Motor neuron (in vitro differentiated cells): ENCODE measurements at regions not wholly inside any gene's neighbourhood (a gene's known extent, or its start where the extent isn't known, plus 50 kb on each side); places are given as distances from the start of the nearest gene placed in this dataset.
"Not testable (repeated sequence)": the region's sequence is repeated elsewhere in the genome, so short reads cannot be mapped to it uniquely, and the experiment has no call there.

ENCODE experiments used
- ATAC-seq, 8 experiments: fragments of 200-7000 bp; cut with Tn5 transposase; replicated peaks in 6 of 8; 2 replicates each; pipeline ENCODE4 v1.8.0; 2021; ENCODE audit warnings: mild to moderate bottlenecking in 8 of 8, moderate library complexity in 8 of 8
- H3K27ac ChIP-seq, 2 donors: fragments of 250-450 bp; sonication (Bioruptor Pico); 2 replicates each; pipeline ENCODE4 v1.9.0; 2021; ENCODE audit warnings: antibody characterized with exemption in 2 of 2, mild to moderate bottlenecking in 2 of 2, moderate library complexity in 1 of 2
- H3K4me1 ChIP-seq, 2 donors: fragments of 250-450 bp; sonication (Bioruptor Pico); replicated peaks in 1 of 2; 2 replicates each; pipeline ENCODE4 v1.6.1; 2021; ENCODE audit warnings: antibody characterized with exemption in 2 of 2, mild to moderate bottlenecking in 2 of 2, moderate library complexity in 1 of 2
- H3K4me3 ChIP-seq, 5 donors: fragments of 250-450 bp; sonication (Bioruptor Pico); 2 replicates each; pipeline ENCODE4 v1.9.0; 2021; ENCODE audit warnings: antibody characterized with exemption in 5 of 5, mild to moderate bottlenecking in 5 of 5, moderate library complexity in 4 of 5
- WGBS, 10 experiments: fragments of 450-650 bp; shearing (Covaris generic); methylation state at CpG; one replicate each; pipeline ENCODE4 v1.0.0; 2022; 5-methylcytosine and 5-hydroxymethylcytosine counted together
- in situ Hi-C, 9 experiments: fragments of 400-800 bp; cut with MboI; loops; one replicate each; pipeline ENCODE4 v1.15.0; 2021; ENCODE audit warnings: low sequenced_read_pairs in 9 of 9, low pct_unique_long_range_greater_than_20kb in 2 of 9; ENCODE audit not compliant: unreplicated experiment in 9 of 9

DNA sequence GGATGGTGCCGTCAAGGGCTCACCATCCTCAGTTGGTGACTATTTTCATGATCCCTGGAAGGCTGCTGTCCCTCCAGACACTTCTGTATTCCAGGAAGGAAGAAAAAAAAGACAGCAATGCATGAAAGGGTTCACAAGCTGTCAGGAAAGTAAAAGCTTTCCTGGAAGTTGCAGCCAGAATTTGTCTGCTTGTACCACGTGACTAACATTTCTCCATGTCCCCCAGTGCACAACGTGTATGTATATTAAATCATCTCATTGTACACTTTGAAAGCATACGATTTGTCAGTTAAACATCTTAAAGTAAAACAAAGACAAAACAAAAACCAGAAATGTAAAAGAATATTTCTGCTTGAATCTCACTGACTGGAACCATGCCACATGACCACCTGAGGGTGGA lies 127.4 kb upstream of the CLNK start:
- Histone ChIP-seq H3K4me1 (peaks cover 0 to 3% of the 10 kb centered on the region in 2 donors), H3K4me3 (no peak overlapping the region), H3K27ac (no peak overlapping the region)
- in situ Hi-C loops = no loop called here
- 0 to 85% (median 70%) methylated on average over 2 to 4 of the region's 4 CpGs; no CpG with 5 or more reads in 3 of the 10 experiments for WGBS, 10 experiments
- ATAC-seq = no peak

GRCh38 chr4:10810411-10810810 lies 125.8 kb upstream of the CLNK start:
- Histone ChIP-seq H3K27ac (no peak overlapping the region), H3K4me3 (no peak overlapping the region), H3K4me1 (peaks cover 5 to 14% of the 10 kb centered on the region in 2 donors)
- in situ Hi-C loops = no loop called here
- WGBS, 10 experiments = 13 to 100% (median 73%) methylated on average over 1 to 6 of the region's 7 CpGs; no CpG with 5 or more reads in 4 of the 10 experiments
- ATAC-seq = no peak

DNA sequence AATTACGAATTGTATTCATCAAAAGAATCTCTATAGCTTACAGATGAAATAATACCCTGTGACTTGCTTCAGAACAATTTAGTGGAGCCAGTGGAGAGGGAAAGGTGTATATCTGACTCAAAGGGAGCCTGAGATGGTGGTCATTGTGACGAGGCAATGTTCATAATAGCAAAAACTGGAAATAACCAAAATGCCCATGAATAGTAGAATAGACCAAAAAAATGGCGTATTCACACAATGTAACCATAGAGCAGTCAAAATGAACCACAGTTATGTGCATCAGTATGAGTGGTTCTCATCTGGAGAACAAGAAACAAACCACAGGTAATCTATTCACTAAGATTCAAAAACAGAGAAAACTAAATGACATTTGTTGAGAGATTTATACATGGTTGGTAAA lies 125.3 kb upstream of the CLNK start:
- ATAC-seq = no peak
- 7 to 100% (median 71%) methylated on average over 1 to 3 of the region's 3 CpGs; no CpG with 5 or more reads in 1 of the 10 experiments for WGBS, 10 experiments
- Histone ChIP-seq H3K4me1 (peaks cover 5 to 14% of the 10 kb centered on the region in 2 donors), H3K27ac (no peak overlapping the region), H3K4me3 (no peak overlapping the region)
- in situ Hi-C loops = no loop called here

DNA sequence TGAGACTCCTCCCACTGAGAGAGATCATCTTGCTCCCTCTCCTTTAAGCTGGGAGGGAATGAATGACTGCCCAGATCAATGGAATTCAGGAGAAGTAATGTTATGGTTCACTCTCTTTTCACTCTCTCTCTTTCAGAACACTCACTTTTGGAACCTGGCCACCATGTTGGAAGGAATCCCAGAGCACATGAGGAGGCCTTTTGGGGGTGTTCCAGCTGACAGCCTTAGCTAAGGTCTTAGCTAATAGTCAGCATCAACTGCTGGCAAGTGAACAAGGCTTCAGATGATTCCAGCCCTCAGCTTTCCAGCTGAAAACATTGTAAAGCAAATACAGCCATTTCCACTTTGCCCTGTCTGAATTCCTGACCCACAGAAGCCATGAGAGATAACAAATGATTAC lies 124.0 kb upstream of the CLNK start:
- no peak overlapping the region for H3K27ac ChIP-seq
- no peak for ATAC-seq
- no peak overlapping the region for H3K4me3 ChIP-seq
- in situ Hi-C loops = no loop called here
- peaks cover 11 to 19% of the 10 kb centered on the region in 2 donors for H3K4me1 ChIP-seq

DNA sequence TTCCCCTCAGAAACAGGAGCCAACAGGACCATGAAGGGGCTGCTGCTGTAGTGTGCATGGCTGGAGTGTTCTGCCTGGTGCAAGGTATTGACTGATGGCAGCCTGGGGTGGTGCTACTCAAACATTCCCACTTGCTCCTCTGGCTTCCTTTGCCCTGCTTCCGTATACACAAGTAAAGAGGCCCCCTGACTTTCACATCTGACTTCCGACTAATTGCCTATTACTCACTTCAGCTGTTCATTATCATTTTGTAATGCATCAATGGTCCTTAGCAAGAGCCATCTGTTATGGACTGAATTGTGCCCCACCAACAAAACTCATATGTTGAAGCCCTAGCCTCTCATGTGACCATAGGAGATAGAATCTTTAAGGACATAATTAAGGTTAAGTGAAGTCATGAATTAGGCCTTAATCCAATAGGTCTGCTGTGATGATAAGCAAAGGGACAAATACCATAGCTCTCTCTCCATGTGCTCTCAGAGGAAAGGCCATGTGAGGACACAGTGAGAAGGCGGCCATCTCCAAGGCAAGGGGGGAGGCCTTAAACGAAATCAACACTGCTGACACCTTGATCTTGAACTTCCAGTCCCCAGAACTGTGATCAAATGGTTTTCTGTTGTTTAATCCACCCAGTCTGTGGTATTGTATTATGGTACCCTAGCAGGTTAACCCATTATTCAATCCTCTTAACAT lies 122.5 kb upstream of the CLNK start:
- in situ Hi-C loops = no loop called here
- WGBS, 10 experiments = 0 to 75% (median 33%) methylated on average over 1 to 4 of the region's 4 CpGs; no CpG with 5 or more reads in 3 of the 10 experiments
- ATAC-seq = peak in 4 of 8 experiments; percentile 24 to 72 (median 60)
- Histone ChIP-seq H3K4me1 (peaks cover 11 to 21% of the 10 kb centered on the region in 2 donors), H3K27ac (no peak overlapping the region), H3K4me3 (no peak overlapping the region)

DNA sequence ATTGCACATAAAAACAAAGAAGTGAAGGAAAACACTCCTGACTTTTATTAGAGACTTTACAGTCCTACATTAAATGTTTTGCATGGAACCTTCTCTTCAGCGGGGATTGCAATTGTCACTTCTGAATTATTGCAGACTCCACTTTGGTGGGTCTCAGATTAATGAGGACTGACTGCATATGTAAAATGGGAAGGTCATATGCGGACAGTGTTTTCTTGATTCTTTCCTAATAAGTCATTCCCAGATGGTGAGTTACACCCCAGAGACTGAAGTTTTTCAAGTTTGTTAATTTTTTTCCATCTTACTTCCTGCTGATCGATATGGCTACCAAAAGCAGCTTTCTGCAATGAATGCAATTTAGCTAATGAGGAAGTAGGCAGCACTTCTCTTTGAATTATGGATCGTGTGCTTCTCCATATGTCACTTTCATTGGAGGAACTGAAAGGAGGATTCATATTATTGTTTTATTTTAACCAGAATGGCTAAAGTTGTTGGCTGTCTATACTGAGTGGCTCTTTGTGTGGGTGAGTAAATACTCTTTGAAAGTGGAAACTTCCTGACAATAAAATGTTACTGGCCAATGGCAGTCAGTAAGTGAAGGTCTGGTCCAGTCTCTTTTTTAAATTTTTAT lies 119.3 kb upstream of the CLNK start:
- peak in 5 of 8 experiments; percentile 14 to 86 (median 51) for ATAC-seq
- Histone ChIP-seq H3K4me1 (peaks cover 11 to 21% of the 10 kb centered on the region in 2 donors), H3K27ac (no peak overlapping the region), H3K4me3 (no peak overlapping the region)
- in situ Hi-C loops = no loop called here
- WGBS, 10 experiments = 0 to 100% (median 54%) methylated on average over 1 to 4 of the region's 4 CpGs

DNA sequence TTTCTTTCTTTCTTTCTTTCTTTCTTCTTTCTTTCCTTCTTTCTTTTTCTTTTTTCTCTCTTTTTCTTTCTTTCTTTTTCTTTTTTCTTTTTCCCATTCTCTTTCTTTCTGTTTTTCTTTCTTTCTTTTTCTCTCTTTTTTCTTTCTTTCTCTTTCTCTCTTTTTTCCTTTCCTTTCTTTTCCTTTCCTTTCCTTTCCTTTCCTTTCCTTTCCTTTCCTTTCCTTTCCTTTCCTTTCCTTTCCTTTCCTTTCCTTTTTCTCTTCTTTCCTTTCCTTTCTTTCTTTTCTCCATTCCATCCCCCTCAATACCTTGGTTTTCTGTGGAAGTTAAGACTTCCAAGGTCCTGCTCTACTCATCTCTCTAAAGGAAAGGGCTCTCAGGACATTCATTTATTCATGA lies 102.8 kb upstream of the CLNK start:
- Histone ChIP-seq H3K4me3 (no peak overlapping the region), H3K4me1 (no peaks in the 10 kb centered on the region), H3K27ac (no peak overlapping the region)
- ATAC-seq = no peak
- in situ Hi-C loops = no loop called here

DNA sequence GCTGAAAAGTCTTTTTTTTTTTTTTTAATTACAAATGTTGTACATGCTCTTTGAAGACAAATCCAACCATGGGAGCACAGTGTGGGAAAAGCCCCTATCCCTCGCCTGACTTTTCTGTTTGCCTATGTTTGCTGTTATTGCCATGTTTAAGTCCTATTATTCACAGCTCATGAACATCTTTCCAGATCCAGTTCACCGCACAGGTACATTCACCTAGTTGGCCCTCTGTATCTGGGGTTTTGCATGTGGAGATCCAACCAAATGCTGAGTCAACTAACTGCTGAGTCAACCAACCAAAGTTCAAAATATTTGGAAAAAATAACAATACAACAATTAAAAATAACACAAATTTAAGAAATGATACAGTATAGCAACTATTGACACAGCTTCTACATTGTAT lies 100.1 kb upstream of the CLNK start:
- H3K4me1 ChIP-seq = no peaks in the 10 kb centered on the region
- 17 to 100% (median 100%) methylated on average over 1 of the region's 2 CpGs; no CpG with 5 or more reads in 2 of the 10 experiments for WGBS, 10 experiments
- H3K4me3 ChIP-seq = no peak overlapping the region
- in situ Hi-C loops = no loop called here
- ATAC-seq = no peak
- no peak overlapping the region for H3K27ac ChIP-seq

DNA sequence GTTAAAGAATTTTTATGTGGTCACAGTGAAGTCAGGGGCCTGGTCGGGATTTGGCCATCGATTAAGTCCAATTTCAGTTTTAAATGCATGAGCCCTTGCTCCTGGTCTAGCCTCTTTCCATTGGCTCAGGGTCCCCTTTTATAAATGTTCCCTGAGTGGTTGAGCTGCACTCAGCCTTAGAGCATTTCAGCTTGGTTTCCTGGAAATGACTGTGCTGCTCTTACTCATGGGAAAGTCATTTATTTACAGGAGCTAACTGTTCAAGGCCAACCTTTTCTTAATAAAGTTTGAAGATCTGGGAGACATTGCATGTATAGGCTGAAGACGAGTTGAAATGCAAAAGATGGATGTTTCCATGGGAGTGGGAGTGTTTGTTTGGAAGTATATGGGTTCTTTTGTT lies 98.8 kb upstream of the CLNK start:
- WGBS, 10 experiments = 0 to 92% (median 59%) methylated on average over 1 to 3 of the region's 3 CpGs; no CpG with 5 or more reads in 3 of the 10 experiments
- in situ Hi-C loops = no loop called here
- no peak overlapping the region for H3K27ac ChIP-seq
- no peaks in the 10 kb centered on the region for H3K4me1 ChIP-seq
- peak in 4 of 8 experiments; percentile 28 to 59 (median 36) for ATAC-seq
- H3K4me3 ChIP-seq = no peak overlapping the region

DNA sequence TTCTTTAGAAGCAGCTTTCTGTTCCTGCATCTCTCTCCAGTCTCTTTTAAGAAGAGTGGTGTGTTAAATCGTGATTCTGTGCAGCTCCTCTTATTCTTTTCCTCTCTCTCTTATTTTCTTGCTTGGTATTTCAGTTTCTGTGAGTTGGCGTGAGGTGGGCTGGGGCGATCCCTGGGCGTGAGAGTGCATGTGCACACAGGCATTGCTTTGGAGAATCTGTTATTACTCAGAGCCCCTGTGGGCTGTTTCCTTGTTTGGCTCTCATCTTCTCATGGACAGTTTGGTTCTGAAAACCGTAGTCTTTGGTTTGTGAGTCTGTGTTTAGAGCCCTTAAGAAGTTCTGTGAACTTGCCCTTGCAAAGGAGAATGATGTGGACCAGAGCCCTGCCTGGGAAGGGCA lies 97.2 kb upstream of the CLNK start:
- WGBS, 10 experiments = 0 to 100% (median 65%) methylated on average over 1 to 5 of the region's 5 CpGs
- Histone ChIP-seq H3K27ac (no peak overlapping the region), H3K4me3 (no peak overlapping the region), H3K4me1 (no peaks in the 10 kb centered on the region)
- no peak for ATAC-seq
- in situ Hi-C loops = no loop called here

- in situ Hi-C loops, H3K4me1 ChIP-seq, H3K27ac ChIP-seq, H3K4me3 ChIP-seq, ATAC-seq: not testable (repeated sequence)
- 100% methylated on average over 1 of the region's 13 CpGs; no CpG with 5 or more reads in 8 of the 10 experiments for WGBS, 10 experiments
These were observed 96.2 kb upstream of the CLNK start for GRCh38 chr4:10780803-10781202.

DNA sequence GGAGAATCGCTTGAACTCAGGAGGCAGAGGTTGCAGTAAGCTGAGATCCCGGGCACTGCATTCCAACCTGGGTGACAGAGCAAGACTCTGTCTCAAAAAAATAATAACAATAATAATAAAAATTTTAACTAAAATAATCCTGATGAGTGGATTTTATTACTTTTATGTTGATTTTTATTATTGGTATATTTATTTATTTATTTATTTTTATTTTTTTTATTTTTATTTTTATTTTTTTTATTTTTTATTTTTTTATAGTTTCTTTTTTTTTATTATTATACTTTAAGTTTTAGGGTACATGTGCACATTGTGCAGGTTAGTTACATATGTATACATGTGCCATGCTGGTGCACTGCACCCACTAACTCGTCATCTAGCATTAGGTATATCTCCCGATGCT lies 90.6 kb upstream of the CLNK start:
- H3K27ac ChIP-seq, in situ Hi-C loops, H3K4me3 ChIP-seq, H3K4me1 ChIP-seq, ATAC-seq: not testable (repeated sequence)
- 17 to 100% (median 100%) methylated on average over 1 to 3 of the region's 4 CpGs; no CpG with 5 or more reads in 1 of the 10 experiments for WGBS, 10 experiments

DNA sequence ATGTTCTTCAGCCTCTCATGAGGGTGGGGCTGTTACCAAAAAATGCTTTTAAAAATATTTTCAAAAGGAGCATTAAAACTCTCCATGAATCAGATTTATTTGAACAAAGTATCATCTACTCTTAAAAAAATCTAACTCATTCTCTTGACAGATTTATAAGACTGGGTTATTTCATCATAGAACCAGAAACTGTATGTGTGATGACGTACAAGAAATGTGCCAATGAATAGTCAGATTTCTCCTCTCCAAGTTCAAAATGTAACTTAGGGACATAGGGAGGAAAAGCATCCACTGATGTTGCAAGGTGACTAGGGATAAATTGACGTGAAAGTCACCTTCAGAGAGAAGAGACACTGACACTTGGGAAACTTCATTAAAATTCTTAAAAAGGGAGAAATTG lies 89.1 kb upstream of the CLNK start:
- Histone ChIP-seq H3K4me1 (no peaks in the 10 kb centered on the region), H3K4me3 (no peak overlapping the region), H3K27ac (no peak overlapping the region)
- ATAC-seq = no peak
- in situ Hi-C loops = no loop called here
- WGBS, 10 experiments = 6 to 91% (median 80%) methylated on average over 1 to 2 of the region's 2 CpGs; no CpG with 5 or more reads in 2 of the 10 experiments

- ATAC-seq = peak in 1 of 8 experiments; percentile 33
- 0 to 100% (median 48%) methylated on average over 1 to 3 of the region's 3 CpGs; no CpG with 5 or more reads in 1 of the 10 experiments for WGBS, 10 experiments
- in situ Hi-C loops = no loop called here
- Histone ChIP-seq H3K4me1 (no peaks in the 10 kb centered on the region), H3K4me3 (no peak overlapping the region), H3K27ac (no peak overlapping the region)
These were observed 88.4 kb upstream of the CLNK start for GRCh38 chr4:10773010-10773409.
